Panc1 (cell line): ENCODE measurements at regions not wholly inside any gene's neighbourhood (a gene's known extent, or its start where the extent isn't known, plus 50 kb on each side); places are given as distances from the start of the nearest gene placed in this dataset.

ENCODE experiments used
- TCF7L2 ChIP-seq: IDR thresholded peaks from 2 replicates; pipeline ENCODE4 v1.6.1; 2011; ENCODE audit warnings: mild to moderate bottlenecking, low read depth, low read length, inconsistent platforms
- TF ChIP-seq, protein P1 (sequence below): fragments of 450-650 bp; IDR thresholded peaks from 2 replicates; pipeline ENCODE4 v1.5.1; 2017; ENCODE audit warnings: mild to moderate bottlenecking

DNA sequence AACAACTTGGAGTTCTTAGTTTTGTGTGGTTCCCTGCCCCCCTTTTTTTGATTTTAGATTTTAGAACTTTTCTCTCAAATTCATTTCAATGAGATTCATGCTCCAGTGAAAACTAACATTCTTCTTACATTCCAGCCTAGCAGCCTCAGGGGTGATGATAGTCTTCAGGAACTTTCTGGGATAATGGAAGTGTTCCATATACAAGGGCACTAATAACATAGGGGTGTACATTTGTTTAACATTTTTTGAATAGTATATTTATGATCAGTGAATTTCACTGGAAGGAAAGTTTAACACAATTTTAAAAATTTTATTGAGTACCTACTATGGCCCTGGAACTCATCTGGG, 61.4 kb upstream of the ZNF648 start:
- no peak for TF ChIP-seq TCF7L2
- TF ChIP-seq, protein P1, sequence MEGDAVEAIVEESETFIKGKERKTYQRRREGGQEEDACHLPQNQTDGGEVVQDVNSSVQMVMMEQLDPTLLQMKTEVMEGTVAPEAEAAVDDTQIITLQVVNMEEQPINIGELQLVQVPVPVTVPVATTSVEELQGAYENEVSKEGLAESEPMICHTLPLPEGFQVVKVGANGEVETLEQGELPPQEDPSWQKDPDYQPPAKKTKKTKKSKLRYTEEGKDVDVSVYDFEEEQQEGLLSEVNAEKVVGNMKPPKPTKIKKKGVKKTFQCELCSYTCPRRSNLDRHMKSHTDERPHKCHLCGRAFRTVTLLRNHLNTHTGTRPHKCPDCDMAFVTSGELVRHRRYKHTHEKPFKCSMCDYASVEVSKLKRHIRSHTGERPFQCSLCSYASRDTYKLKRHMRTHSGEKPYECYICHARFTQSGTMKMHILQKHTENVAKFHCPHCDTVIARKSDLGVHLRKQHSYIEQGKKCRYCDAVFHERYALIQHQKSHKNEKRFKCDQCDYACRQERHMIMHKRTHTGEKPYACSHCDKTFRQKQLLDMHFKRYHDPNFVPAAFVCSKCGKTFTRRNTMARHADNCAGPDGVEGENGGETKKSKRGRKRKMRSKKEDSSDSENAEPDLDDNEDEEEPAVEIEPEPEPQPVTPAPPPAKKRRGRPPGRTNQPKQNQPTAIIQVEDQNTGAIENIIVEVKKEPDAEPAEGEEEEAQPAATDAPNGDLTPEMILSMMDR: no peak
